Stimulated activated CD4-positive, alpha-beta T cell treated with anti-CD3 and anti-CD28 coated beads, TNF-alpha, amount 100 ng/mL, for 48 hours (primary cell): ENCODE measurements at regions not wholly inside any gene's neighbourhood (a gene's known extent, or its start where the extent isn't known, plus 50 kb on each side); places are given as distances from the start of the nearest gene placed in this dataset.
"Not testable (repeated sequence)": the region's sequence is repeated elsewhere in the genome, so short reads cannot be mapped to it uniquely, and the experiment has no call there.

Source experiments
- DNase-seq, 3 donors: peaks; one replicate each; pipeline ENCODE4 v3.0.0-alpha.2; 2020; ENCODE audit warnings: low read depth in 3 of 3

DNA sequence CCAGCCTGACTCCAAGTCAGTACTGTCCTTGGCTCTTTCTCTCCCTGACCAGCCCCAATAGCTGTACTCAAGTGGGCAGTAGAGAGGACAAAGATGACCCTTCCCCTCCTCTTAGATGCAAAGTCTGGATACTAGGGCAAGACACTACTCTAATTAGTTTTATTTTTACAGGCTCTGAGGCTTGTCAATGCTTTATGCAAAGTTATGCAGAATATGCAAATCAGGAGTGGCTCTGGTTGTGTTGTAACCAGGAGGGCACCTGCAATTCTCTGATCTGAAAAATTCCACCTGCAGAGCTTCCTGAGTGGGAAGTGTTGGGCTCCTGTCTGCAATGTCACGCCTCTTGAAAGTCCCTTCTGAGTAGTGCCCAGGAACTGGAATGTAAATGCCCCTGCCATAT lies 201.5 kb downstream of the RGS3 start:
- DNase-seq: no peak

DNA sequence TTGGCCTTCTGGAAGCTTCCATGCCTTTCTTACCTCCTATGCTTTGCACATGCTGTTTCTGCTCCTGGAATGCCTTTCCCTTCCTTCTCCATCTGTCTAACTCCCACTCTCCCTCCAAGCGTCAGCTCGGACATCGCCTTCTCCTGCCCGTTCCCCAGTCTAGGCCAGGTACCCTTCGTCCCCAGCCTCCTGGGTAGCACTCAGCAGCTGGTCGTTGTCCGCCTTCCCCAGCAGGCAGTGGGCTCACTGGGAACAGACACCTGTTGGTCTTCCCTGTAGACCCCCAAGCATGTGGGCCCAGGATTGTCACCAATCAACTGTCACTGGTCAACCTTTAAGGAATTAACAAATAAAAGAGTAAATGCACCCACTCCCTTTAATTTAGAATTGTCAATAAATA lies 202.2 kb downstream of the RGS3 start:
- no peak for DNase-seq

DNA sequence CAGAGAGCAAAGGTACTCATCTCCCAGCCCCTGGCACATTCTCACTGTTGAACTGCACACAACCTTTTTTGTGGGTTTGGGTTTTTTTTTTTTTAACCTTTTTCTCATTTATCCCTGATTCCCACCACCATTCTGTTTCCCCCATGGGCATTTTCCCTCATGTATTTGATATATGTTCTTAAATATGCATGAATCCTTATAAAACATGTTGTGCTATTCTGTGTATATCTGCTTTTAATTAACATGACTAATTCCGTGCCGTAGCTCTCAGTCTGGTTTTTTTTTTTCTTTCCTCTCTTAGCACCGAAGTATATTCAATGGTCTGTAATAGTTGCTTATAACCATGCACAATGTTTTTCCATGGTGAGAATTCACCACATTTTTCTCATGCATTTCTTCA lies 204.5 kb downstream of the RGS3 start:
- no peak for DNase-seq

DNA sequence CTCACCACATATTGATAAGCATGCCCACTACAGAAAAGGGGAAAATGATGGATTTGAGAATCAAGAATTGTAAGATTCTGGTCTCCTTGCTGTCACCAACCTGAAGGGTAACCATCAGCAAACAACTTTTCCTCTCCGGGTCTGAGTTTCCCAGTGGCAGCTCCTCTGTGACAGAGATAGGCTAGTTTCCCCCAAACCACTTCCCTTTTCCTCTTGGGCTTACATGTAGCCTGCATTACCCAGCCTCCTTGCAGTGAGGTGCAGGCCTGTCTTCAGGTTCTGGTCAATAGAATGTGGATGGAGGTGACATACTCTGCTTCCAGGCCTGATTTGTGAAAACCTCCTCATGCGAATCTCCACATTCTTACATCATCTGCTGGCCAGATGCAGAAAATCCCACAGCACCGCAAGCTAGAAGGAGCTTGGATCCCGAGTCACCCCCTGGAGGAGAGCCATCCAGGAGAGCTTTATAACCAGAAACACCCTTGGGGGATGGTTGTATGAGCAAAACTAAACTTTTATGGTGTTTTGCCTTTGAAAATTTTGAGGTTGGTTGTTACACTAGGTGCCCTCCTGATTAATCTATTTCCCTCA lies 206.1 kb downstream of the RGS3 start:
- no peak for DNase-seq

DNA sequence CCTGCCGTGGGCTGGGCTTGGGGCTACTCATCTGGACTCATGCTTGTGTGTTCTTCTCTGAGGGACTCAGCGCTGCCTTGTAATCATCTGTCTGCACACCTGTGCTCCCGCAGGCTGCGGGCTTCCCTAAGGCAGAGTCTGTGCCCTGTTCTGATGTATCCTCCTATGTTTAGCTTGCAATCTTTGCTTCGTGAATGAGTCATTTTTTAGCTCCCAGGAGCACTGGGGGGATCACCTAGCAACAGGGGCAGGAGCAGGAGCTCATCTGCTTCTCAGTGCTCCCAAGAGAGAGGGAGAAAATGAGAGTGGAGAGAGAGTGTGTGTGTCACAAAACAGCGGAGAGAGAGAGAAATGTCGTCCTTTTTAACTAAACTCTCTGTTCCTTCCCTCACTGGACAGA lies 202.4 kb upstream of the ZNF618 start:
- DNase-seq: no peak

DNA sequence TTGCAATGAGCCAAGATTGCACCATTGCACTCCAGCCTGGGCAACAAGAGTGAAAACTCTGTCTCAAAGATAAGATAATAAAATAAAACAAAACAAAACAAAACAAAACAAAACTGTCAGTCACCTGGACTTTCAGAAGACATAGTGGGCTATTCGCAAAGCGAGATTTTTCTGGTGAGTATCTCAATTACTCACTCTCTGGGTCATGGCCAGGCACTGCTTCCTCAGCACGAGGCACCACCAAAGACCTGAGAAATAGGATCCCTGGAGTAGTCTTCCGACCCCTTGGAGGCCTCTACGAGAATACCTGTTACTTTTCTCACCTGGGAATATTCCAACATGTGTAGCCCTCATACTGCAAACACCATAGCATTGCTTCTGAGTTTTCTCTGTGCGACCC lies 201.7 kb upstream of the ZNF618 start:
- DNase-seq: no peak

DNA sequence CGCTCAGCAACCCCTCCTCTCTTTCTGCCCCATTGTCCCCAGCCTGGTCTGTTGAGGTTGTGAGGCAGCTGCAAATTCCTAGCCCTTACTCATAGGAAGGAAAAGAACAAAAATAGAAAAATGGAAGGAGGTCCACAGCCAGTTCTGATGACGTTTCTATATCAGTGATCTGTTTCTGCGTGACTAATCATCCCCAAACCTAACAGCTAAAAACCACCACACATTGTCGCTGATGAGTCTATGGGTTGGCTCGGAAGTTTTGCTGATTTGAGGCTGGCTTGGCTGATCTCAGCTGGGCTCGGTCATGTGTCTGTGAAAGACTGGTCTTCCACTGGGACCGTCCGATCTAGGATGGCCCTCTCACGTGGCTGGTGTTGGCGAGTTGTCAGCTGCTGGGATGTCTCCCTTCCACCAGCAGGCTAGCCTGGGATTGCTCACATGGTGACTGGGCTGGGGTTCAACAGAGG lies 200.6 kb upstream of the ZNF618 start:
- no peak for DNase-seq

DNA sequence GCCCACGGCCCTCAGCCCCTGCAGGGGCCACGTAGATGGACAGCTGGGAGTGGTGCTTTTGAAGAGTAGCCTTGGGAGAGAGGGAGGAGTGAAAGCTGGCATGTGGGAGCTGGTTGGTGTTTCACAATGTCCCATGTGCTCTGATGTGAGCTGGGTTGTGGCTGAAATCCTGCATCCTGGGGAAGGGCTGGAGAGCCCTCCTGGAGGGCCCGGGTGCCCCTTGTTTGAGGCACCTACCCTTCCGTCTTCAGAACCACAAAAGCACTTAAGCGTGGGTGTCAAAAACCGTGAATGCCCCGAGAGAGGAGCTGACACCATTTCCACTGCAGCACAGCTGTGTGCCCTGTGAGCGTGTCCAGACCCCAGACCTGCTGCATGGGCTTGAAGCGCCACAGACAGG lies 199.1 kb upstream of the ZNF618 start:
- no peak for DNase-seq

DNA sequence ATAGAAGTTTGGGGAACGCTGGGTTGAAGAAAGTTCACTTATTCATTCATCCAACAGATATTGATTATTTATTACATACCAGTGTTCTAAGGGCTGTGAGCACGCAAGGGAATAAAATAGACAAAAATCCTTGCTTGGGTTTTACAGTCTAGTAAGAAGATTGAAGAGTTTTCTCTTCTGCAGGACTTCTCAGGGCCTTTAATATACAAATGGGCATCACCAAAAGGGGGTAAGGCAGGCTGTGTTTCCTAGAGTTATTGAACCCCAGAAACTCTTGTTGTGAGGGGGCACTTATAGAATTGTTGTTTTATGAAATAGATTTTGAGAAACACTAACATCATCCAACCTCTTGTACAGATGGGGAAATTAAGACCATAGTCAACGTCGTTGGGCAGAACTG lies 198.5 kb upstream of the ZNF618 start:
- no peak for DNase-seq

DNA sequence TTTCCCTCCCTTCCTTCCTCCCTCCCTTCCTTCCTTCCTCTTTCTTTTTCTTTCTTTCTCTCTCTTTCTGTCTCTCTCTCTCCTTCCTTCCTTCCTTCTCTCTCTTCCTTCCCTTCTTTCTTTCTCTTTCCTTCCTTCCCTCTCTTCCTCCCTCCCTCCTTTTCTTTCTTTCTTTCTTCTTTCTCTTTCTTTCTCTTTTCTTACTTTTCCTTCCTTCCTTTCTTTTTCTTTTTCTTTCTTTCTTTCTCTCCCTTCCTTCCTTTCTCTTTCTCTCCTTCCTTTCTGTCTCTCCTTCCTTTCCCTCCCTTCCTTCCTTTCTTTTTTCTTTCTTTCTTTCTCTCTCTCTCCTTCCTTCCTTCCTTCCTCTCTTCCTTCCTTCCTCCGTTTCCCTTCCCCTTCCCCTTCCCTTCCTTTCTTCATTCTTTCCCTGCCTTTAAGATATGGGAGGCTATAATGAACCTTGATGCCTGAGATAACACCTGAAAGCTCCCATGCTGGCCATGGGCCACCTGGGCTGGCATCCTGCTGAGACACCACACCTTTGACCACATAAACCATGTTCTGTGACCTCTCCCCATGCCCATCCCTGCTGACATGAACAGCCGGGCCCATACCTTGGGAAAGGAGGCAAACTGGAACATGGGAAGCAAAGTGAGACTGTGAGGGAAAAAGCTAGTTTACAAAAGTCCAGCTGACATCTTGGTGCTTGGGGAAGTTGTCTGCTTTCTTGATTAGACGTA lies 197.8 kb upstream of the ZNF618 start:
- no peak for DNase-seq

DNA sequence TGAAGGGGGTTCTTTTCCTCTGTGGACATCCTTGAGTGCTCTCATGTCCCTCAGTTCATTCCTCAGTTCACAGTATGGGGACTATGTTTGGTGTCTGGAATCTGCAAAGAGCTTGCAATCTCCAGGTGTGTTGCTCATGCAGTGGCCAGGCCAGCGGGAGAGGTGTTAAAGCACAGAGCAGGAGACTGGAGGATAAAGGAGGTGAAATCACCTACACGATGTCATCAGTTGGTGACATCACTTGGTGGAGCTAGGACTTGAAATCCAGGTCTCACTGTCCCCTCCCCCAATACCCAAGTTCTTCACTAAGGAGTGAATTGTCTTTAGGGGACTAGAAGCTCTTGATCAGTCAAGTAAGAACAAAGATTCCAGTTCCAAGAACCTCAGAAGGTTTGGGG lies 197.3 kb upstream of the ZNF618 start:
- DNase-seq: no peak

DNA sequence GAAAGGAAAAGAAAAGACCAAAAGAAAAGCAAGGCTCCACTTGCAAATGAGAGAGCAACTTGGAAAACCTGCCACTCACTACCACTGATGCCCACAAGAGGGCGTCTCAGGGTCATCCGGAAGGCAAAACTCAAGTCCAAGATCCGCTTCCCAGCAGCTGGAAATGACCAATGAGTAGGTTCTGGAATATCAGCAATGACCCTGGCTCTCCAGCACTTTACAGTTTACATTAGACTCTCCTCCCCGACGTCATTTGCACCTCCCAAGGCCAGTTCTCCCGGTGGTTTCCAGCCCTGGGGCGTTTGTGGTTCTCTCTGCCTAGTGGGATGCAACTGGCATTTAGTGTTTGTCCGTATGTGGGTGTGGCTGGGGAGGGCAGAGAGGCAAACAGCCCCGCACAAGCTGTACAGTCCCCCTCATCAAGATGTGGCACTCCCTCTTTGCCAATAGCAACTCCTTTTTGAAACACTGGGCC lies 193.8 kb upstream of the ZNF618 start:
- peak in 1 of 3 donors; percentile 36 for DNase-seq

DNA sequence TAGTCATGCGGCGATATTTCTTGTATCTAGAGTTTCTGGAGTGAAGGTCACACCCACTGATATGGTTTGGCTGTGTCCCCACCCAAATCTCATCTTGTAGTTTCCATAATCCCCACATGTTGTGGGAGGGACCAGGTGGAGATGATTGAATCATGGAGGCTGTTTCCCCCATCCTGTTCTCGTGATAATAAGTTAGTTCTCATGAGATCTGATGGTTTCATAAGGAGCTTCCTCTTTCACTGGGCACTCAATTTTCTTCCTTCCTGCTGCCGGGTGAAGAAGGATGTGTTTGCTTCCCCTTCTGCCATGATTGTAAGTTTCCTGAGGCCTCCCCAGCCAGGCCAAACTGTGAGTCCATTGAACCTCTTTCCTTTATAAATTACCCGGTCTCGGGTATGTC lies 190.5 kb upstream of the ZNF618 start:
- not testable (repeated sequence) for DNase-seq

DNA sequence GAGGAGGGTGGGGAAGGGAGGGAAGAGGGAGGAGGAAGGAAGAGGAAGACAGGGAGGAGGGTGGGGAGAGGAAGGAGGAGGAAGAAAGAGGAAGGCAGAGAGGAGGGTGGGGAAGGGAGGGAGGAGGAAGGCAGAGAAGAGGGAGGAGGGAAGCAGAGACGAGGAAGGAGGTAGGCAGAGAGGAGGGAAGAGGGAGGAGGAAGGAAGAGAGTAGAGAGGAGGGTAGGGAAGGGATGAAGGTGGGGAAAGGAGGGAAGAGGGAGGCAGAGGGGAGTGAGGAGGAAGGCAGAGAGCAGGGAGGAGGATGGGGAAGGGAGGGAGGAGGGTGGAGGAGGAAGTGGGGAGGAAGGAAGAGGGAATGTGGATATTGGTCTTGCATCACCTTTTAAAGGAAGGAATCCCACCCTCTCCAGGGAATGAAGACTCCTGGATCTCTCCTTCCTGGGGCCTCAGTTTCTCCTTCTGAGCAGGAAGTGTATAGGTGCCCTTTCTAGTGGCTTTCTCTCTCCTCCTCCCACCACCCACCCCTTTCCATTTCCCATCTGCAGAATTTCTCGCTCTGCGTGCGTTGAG lies 188.9 kb upstream of the ZNF618 start:
- no peak for DNase-seq

DNA sequence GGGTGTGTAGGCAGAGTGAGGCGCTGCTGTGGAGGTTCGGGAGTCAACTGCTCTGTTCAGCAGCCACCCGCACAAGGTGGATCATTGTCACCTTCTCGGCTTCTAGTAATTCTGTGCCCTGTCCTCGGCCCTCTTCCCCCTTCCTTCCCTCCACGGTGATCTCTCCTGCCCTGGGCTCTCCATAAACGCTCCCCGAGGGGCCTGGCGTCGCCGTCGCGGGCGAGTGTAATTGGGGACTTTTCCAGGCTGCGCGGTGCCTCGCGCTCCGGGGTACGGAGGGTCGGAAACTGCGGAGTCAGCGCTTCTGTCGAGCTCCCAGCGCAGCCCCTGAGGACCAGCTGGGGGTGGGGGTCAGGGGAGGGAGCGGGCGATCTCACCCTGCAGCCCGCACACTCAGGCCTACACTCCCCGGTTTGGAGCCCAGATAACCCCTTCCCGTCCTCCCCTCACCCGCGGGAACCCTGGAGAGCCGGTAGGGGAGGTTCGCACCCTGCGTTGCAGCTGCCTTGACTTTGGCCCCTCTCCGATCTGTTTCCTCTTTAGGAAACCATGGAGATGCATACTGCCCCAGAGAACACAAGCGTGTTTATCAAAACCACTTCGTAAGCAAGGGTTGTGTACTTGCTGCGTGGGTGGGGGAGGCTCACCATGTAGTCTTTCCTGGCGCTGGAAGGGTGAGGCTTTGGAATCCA lies 188.3 kb upstream of the ZNF618 start:
- DNase-seq: no peak

DNA sequence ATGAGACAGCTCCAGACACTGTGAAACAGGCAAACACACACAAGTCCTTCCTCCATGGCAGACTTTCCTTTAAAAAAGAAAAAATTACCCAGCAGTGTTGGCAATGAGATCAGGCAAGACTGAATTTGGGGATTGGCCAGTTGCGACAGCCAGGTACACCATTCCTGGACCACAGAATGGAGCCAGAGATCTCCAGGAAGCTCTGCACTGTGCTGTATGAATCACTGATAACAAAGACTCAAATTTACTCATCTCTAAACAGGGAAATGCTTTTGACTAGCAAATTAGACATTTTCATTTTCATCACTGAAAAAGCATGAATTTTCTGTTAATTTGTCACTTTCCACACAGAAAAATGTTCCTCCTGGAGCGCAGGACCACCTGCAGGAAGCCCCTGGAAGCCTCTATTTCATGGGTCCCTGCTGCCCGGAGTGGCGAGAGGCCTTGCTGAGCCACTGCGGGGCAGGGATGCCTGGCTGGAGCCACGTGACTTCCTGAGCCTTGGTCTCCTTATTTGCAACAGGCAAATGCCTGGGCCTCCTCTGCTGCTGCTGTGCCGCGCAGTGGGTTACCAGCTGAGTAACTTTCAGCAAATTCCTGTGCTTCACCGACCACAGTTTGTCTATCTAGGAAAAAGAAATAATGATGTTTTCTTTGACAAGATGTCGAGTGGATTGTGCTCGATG lies 185.9 kb upstream of the ZNF618 start:
- no peak for DNase-seq

DNA sequence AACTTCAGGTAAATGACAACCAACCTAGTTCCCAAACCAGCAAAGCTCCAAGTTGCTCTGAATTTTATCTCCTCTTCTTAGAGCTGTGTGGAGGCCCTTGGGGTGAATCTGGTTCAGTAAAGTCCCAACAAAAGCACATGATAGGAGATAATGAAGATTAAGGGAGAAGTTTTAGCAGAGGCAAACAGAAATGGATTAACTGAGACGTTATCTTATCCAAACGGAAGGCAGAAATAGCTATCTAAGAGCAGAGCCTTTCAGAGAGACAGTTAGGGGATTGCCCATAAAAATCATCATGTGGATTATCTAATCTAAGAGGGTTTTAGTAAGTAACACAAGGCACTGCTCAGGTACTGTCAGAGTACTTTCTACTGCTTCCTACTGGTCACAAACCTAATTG lies 183.9 kb upstream of the ZNF618 start:
- no peak for DNase-seq

DNA sequence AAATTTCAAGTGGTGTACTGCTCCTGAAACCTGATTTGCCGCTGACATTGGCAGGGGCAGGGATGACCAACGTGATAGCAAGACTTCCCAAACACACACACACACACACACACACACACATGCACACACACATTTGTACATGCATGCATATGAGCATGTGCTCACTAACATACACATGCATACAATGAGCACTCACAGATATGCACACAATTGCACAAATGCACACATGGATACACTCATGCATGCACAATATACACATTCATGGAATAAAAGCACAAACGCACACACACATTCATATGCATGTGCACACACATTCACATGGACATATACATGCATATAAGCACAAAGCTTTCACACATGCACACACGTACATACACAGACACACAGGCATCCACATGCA lies 181.2 kb upstream of the ZNF618 start:
- DNase-seq: no peak

DNA sequence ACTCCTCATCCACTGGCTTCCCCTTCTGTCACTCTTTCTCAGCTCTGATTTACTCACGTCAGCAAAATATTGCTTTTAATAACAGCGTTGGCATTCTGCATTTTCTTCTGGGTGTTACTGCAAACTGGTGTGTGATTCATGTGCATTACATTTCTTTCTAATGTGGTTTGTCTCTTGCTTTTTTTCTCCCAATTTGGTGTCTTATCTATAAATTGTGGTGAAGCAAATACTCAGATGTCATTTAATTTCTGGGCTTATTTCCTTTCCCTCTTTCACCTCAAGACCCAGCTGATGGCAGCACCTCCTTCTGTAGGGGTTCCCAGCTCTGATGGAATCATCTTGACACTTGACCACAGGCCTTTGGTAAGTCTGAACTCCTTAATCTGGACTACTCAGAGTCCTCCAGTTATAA lies 180.7 kb upstream of the ZNF618 start:
- no peak for DNase-seq

DNA sequence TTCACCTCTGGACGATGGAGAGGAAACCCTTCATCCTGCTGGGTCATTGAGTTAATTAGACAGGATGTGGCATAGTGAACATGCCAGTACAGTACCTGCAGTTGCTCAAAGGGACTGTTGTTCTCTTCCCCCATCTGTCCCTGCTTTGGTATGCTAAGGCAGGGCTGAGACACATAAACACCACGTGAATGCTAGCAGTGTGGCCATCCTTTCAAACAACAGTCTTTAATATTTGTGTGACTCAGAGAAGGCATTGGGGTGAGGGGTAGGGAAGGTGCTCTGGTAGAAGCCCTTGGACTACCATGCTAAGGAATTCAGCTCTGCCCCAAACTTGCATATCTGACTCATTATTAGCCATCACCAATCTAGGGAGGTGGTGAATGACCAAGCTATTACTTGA lies 180.2 kb upstream of the ZNF618 start:
- no peak for DNase-seq

DNA sequence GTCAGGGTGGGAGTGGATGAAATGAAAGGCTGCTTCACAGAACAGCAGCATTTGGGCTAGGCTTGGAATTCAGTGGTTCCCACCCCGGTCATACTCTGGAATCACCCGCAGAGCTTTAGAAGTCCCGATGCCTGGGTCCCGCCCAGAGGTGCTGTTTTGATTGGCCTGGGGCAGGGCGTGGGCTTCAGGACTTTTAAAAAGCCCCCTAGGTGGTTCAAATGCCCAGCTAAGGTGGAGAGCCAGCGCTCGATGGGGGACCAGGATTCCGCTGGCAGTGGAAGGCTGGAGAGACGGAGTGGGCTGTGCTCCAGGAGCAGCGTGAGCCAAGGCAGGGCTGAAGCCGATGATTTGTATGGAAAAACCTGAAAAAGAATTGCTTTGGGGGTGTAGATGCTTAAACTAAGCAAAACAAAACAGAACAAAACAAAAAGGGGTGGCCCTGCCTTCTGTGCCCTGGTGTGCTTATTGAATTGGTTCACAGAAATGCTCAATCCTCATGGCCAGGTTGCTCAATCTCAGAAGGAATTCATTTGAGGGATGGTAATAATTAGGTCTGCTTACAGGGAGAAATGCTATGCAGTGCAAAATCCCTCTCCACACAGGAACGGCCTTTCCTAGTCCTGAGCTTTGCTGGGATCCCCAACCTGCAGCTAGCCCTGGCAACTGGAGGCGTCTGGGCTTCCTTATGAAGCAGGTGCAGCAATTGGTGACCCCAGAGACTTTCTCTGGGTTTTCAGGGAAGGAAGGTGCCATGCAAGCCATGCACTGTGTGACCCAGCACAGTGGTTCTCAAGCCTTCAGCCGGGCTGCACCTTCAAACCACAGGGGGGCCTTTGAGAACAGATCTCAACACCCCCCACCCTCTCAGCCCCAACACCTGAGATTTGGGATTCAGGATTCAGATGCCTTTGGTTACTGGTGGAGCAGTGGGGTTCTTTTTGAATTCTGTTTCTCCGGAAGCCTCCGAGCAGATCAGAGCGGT lies 174.0 kb upstream of the ZNF618 start:
- DNase-seq: no peak
